GM21576 (cell line): ENCODE measurements at regions not wholly inside any gene's neighbourhood (a gene's known extent, or its start where the extent isn't known, plus 50 kb on each side); places are given as distances from the start of the nearest gene placed in this dataset.
"Not testable (repeated sequence)": the region's sequence is repeated elsewhere in the genome, so short reads cannot be mapped to it uniquely, and the experiment has no call there.

ENCODE experiments used
- ATAC-seq: cut with Tn5 transposase; IDR thresholded peaks from one replicate; pipeline ENCODE4 v1.9.1; 2021; ENCODE audit warnings: mild to moderate bottlenecking, moderate library complexity; ENCODE audit not compliant: unreplicated experiment

DNA sequence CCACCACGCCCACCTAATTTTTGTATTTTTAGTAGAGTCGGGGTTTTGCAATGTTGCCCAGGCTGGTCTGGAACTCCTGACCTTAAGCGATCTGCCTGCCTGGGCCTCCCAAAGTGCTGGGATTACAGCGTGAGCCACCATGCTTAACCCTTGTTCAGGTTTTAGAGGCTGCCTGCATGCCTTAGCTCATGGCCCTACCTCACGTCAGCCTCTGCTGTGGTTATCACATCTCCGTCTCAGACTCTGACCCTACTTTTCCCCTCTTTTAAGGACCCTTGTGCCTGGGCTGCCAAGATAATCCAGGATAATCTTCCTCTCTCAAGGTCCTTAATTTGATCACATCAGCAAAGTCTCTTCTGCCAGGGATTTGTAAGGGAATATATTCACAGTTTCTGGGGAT lies 98.2 kb upstream of the PMAIP1 start:
- ATAC-seq, result no peak

- ATAC-seq, result no peak
These were observed 98.9 kb upstream of the PMAIP1 start for GRCh38 chr18:59800897-59801296.

DNA sequence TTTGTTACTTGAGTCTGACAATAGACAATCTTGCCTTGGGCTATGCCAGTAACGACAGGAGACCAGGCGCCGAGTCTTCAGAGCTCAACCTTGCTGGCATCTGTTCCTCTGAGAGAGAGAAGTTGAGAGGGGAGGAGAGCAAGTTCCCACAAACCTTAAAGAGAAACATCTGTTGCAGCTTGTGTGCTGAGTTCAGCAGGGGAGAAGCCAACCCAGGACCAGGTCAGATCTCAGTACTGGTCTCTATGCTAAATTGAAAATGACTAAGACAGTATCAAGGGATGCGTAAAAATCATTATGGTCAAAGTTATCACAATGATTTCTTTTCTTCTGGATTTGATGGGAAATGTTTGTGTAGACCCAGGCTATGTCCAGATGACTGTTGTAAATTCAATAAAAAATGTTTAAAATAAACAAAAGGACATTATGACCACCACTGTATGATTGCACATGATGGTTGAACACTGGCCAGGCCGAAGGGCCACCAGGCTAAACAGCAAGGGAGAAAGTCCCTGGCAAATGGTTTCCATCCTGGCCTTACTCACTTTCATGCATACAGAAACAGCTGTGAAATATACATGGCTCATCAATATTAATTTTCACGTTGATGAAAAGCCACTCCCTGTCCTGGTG lies 100.3 kb upstream of the PMAIP1 start:
- ATAC-seq, result no peak

DNA sequence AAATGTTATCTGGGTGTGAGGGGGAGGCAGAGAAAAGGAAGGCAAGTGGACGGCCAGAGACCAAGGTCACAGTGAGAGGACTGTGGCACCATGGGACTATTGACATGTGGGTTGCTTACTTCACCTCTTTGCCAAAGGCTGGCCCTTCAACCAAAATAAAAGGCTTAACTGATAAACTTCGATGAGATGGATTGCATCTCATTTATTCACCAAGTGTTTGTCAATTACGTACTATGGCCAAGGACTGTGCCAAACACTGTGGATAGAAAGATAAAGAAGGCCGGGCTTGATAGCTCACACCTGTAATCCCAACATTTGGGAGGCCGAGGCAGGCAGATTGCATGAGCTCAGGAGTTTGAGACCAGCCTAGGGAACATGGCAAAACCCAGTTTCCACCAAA lies 98.7 kb upstream of the CCBE1 start:
- ATAC-seq, result no peak

- no peak for ATAC-seq
These were observed 95.1 kb upstream of the CCBE1 start for GRCh38 chr18:59792353-59792752.

DNA sequence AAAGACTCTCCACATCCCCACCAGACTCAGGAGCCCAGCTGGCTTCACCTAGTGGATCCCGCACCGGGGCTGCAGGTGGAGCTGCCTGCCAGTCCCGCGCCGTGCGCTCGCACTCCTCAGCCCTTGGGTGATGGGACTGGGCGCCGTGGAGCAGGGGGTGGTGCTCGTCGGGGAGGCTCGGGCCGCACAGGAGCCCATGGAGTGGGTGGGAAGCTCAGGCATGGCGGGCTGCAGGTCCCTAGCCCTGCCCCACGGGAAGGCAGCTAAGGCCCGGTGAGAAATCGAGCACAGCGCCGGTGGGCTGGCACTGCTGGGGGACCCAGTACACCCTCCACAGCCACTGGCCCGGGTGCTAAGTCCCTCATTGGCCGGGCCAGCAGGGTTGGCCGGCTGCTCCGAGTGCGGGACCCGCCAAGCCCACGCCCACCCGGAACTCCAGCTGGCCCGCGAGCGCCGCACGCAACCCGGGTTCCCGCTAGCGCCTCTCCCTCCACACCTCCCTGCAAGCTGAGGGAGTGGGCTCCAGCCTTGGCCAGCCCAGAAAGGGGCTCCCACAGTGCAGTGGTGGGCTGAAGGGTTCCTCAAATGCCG lies 93.2 kb upstream of the CCBE1 start:
- ATAC-seq, result not testable (repeated sequence)

DNA sequence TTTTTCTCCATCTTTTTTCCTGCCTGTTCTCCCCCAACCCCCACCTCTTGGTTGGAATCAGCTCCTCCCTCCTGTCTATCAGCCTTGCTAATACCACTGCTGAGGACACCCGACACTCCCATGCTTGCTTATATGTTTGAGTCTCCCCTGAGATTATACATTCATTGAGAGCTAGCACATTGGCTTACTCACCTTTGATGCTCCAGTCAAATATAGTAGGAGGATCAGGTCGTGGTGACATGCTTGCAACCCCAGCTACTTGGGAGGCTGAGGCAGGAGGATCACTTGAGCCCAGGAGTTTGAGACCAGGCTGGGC lies 91.5 kb upstream of the CCBE1 start:
- no peak for ATAC-seq

GRCh38 chr18:59787998-59788790 lies 91.0 kb upstream of the CCBE1 start:
- ATAC-seq, result no peak

GRCh38 chr18:59784694-59785093 lies 87.5 kb upstream of the CCBE1 start:
- no peak for ATAC-seq

GRCh38 chr18:59783138-59783537 lies 85.9 kb upstream of the CCBE1 start:
- no peak for ATAC-seq

- ATAC-seq, result no peak
These were observed 82.8 kb upstream of the CCBE1 start for GRCh38 chr18:59779979-59780378.

DNA sequence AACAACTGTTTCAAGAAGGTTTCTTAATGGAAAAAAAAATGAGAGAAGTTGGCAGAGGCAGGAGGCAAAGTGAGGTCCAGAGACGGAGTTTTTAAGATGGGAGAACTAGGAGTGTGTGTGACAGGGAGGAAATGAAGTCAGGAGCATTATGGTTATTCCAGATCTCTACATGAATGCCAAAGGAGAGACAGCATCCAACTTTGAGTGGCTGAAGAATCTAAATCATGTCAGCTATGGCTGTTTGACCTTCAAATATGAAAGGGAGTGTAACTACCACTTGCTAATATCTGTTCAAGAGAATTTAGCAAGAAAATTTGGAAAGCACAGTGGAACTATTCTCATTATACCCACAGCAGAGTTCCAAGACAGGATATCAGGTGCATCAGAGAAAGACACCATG lies 81.2 kb upstream of the CCBE1 start:
- no peak for ATAC-seq

GRCh38 chr18:59777636-59778035 lies 80.4 kb upstream of the CCBE1 start:
- no peak for ATAC-seq

DNA sequence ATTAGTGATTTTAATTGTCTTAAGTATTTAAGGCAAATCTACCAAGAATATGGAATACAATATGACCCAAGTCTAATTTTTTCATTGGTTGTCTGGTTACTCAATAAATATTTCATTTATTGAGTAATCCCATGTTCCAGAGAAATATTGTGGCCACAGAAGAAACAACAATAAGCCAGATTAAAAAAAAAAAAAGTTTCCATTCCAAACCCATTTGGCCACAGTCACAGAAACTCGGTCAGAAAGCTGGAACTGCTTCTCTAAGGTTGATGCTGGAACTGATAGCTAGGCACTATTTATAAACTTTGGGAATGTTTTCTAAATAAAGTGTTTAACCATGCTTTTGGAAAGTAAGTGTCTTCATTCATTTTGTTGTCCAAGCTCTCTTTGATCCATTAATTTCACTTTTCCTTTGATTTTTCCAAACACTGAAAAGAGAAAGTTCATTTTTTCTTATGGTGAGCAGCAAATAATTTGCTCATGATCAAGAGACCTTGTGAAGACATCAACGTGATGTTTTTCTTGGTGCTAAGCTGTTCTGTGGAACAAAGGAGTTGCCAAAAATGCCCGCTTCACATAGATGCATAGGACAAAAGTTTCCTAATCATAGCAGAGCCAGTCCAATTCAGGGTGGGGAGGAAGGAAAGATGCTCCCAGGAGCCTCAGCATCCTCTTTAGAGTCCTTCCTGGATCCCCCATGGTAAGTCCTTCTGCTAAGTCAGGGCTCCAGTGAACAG lies 72.1 kb upstream of the CCBE1 start:
- ATAC-seq, result no peak

DNA sequence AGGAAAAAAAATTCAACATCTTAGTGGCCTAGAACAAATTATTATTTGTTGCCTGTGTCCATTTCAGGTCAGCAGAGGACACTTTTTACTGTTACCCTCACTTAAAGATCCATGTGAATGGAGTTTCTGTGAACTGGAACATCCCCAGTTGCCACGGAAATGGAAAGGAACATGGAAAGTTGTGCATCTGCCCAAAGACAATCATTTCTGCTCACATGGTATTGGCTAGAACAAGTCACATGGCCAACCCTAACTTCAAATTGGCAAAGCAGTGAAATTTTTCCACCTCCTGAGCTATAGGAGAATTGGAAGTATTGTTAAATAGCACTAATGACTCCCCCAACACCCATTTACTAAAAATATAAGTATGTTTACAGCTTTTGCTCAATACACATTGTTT lies 71.2 kb upstream of the CCBE1 start:
- no peak for ATAC-seq

DNA sequence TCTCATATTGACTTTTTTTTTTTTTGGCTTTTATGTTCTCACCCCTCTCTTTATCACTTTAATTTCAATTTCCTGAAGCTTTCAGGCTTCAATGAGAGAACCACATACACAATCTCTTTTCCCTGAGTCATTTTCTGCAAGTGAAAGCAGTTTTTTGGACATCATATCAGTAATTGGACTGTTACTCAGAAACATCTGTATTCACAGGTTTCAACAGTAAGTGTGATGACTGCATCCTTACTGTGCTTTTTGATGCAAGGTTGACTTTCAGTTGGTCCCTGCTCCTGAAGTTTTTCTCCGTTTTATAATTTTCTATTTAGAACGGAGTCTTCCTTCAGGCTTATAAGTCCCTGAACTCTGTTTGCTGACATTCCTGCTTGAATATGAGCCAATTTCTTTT lies 70.5 kb upstream of the CCBE1 start:
- ATAC-seq, result no peak

DNA sequence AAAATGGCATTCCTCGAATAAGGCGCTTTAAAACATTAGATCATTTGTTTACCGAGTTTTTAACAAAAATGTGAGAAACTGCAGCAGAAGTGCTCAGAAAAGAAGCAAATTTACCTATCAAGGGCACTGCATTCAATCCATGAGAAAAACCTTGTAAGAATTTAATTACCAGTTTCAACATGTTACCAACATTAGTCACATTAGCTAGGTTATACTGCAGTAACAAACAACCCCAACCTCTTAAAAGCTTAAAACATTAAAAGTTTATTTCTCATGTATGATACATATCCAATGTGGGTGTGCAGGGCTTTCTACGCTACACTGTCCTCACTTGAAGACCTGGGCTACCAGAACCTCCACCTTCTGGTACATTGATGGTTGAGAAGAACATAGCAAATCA lies 68.1 kb upstream of the CCBE1 start:
- ATAC-seq, result no peak

- no peak for ATAC-seq
These were observed 67.1 kb upstream of the CCBE1 start for GRCh38 chr18:59764281-59764680.

DNA sequence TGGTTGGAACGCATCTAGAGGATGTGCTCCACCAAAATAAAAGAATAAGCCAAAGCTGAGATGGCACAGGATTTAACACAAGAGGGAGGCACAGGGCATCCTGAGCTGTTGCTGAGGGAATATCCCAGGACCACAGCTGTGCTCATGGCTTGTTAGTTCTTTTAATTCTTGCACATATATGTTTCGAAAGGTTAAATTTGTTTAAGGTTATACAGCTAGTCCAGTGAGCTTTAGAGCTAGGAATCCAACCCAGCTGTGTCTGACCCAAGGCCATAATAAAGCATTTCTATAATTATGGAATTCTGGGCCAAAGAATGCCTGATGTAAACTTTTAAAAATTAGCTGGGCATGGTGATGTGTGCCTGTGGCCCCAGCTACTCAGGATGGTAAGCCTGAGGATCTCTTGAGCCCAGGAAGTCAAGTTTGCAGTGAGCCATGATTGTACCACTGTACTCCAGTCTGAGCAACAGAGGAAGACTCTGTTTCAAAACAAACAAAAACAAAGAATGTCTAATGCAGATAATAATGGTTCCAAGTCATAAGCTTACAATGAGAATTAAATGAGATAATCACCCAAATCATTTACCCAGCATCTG lies 66.4 kb upstream of the CCBE1 start:
- no peak for ATAC-seq

DNA sequence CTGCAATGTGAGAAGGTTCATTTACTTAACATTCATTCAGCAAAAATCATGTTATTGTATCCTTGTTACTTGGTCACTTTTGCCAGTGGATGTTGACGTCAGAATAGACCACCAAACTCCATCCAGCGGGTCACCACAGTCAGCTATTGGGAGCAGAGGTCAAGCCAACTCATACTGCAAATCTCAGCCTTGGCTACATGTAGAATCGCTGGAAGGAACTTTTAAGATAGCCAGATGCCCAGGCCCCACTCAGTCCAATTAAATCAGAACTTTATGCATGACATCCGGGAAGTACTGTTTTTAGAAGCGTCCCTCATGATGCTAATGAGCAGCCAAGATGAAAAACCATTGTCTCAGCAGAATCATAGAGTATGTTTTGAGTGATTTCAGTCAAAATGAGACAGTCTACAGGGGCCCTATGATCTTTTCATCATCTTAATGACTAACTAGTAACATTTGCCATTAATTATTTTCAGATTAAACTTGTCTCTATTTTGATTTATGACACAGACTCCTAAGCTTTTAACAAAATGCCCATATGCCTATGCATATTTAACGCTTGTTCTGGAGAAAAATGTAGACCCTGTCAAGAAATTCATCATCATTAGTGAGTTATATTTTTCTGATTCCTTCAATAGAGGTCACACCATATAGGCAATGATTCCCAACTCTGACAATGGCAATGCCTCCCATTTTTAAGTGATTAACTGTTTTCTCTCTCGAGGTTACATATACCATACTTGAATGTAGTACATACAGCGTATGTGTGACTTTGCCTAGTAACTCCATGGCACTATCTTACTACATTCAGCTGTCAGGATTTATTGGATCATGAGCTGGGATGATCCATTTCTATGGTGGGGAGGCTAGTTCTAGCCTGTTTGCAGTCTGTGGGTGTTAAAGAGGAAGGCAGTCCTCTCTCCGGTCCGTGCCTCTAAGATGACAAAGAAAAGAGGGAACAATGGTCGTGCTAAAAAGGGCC lies 63.7 kb upstream of the CCBE1 start:
- ATAC-seq, result no peak
